ENCODE measurements at regions not wholly inside any gene's neighbourhood (a gene's known extent, or its start where the extent isn't known, plus 50 kb on each side); places are given as distances from the start of the nearest gene placed in this dataset.

GRCh38 chr9:103183701-103184171 is 188.6 kb downstream of the CYLC2 start:
- TF ChIP-seq EZH2 (IDR thresholded peaks at IDR 0.05; ENCODE audit: low read depth), result no peak
- TF ChIP-seq CTCF (conservative IDR thresholded peaks at IDR 0.05), result no peak

Data from PC-9 (cell line).